HUES6 (cell line): ENCODE measurements at regions not wholly inside any gene's neighbourhood (a gene's known extent, or its start where the extent isn't known, plus 50 kb on each side); places are given as distances from the start of the nearest gene placed in this dataset.

Source experiments
- H3K27ac ChIP-seq: 2 replicates; pipeline ENCODE4 v1.7.0; 2013; ENCODE audit warnings: low read depth, mild to moderate bottlenecking, low read length, inconsistent platforms
- H3K27me3 ChIP-seq: 2 replicates; pipeline ENCODE4 v1.6.1; 2013; ENCODE audit warnings: low read length; ENCODE audit not compliant: control insufficient read depth, insufficient read depth
- H3K36me3 ChIP-seq: 2 replicates; pipeline ENCODE4 v1.6.1; 2013; ENCODE audit warnings: low read length; ENCODE audit not compliant: control insufficient read depth, insufficient read depth
- H3K4me1 ChIP-seq: 2 replicates; pipeline ENCODE4 v1.6.1; 2013; ENCODE audit warnings: low read length; ENCODE audit not compliant: control insufficient read depth, insufficient read depth
- H3K4me3 ChIP-seq: 2 replicates; pipeline ENCODE4 v1.5.1; 2013; ENCODE audit warnings: low read depth, low read length
- H3K9ac ChIP-seq: one replicate; pipeline ENCODE4 v1.6.1; 2013; ENCODE audit warnings: mild to moderate bottlenecking, low read length
- H3K9me3 ChIP-seq: 2 replicates; pipeline ENCODE4 v1.6.1; 2013; ENCODE audit warnings: low read depth, low read length; ENCODE audit not compliant: control insufficient read depth, insufficient read depth

GRCh38 chr12:127006972-127007371 lies 1260.0 kb upstream of the TMEM132C start:
- Histone ChIP-seq H3K27ac (no peak overlapping the region), H3K36me3 (no peaks in the 10 kb centered on the region), H3K9ac (no peak overlapping the region), H3K4me3 (no peak overlapping the region), H3K9me3 (no peaks in the 10 kb centered on the region), H3K4me1 (no peaks in the 10 kb centered on the region), H3K27me3 (no peaks in the 10 kb centered on the region)

DNA sequence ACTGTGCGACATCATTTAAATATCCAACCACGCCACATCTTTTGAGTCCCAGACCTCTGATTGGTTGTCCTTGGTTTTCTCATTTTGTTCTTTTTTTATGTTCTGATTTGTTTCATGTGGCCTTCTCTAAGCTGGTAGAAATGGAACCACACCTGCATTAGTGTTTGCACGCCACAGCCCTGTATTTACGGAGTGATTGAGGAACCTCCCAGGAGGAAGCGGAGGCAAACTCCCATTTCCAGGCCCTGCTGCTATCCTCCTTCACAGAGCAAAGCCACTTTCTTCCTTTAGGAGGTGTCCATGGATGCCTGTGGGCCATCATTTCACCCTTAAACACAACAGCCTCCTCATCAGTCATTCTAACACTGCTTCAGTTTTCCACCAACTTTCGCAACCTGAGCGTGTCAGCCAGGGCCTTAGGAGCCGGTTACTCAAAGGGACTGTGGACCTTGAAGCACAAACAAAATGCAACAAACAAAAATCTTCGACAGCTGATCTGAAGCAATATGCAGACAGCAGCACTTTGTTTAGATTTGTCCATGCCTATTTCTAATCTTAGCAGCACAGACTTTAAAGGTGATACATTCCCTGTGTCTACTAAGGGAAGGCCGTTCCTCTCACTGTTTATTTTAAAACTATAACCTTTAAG lies 1258.1 kb upstream of the TMEM132C start:
- H3K36me3 ChIP-seq = no peaks in the 10 kb centered on the region
- no peak overlapping the region for H3K9ac ChIP-seq
- no peaks in the 10 kb centered on the region for H3K27me3 ChIP-seq
- H3K4me1 ChIP-seq = no peaks in the 10 kb centered on the region
- H3K27ac ChIP-seq = no peak overlapping the region
- no peak overlapping the region for H3K4me3 ChIP-seq
- no peaks in the 10 kb centered on the region for H3K9me3 ChIP-seq

DNA sequence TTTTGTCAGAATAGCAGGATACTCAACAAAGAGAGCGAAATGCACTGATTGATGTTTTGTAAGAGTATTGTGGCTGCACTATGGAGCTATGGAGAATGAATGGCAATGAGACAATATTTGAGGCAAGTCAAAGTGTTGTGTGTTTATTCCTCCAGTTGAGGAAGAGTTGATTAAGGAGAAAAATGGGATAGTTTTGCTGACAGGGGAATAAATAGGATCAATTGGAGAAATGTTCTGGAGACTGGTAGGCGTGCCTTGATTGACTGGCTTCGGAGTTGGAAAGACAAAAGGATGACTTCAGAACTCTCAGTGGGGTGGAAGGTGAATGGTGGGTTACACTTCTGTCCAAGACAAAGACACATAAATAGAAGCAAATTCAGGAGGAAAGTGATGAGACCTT lies 1254.9 kb upstream of the TMEM132C start:
- no peak overlapping the region for H3K9ac ChIP-seq
- no peaks in the 10 kb centered on the region for H3K36me3 ChIP-seq
- H3K4me1 ChIP-seq = no peaks in the 10 kb centered on the region
- H3K27me3 ChIP-seq = no peaks in the 10 kb centered on the region
- no peak overlapping the region for H3K27ac ChIP-seq
- H3K9me3 ChIP-seq = no peaks in the 10 kb centered on the region
- H3K4me3 ChIP-seq = no peak overlapping the region

GRCh38 chr12:127013197-127013596 lies 1253.8 kb upstream of the TMEM132C start:
- Histone ChIP-seq H3K27me3 (no peaks in the 10 kb centered on the region), H3K4me1 (no peaks in the 10 kb centered on the region), H3K9me3 (no peaks in the 10 kb centered on the region), H3K4me3 (no peak overlapping the region), H3K9ac (no peak overlapping the region), H3K36me3 (no peaks in the 10 kb centered on the region), H3K27ac (no peak overlapping the region)

DNA sequence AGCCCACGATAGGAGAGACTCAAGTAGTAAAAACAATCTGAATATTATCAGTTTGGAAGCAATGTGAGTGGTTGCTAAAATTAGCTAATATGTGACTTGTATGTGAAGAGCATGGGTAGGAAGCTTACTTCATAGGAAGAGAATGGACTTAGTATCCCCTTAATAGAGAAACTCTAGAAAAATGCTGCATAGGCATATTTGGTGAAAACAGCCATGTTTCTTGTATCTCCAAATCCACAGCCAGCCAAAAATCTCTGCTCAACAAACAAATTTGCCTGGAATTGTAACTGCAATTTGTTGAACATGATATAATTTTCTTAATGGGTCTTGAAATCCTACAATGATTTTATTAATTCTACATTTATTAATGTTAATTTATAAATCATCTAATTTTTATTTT lies 1252.9 kb upstream of the TMEM132C start:
- Histone ChIP-seq H3K36me3 (no peaks in the 10 kb centered on the region), H3K27ac (no peak overlapping the region), H3K4me1 (no peaks in the 10 kb centered on the region), H3K4me3 (no peak overlapping the region), H3K9me3 (no peaks in the 10 kb centered on the region), H3K9ac (no peak overlapping the region), H3K27me3 (no peaks in the 10 kb centered on the region)

DNA sequence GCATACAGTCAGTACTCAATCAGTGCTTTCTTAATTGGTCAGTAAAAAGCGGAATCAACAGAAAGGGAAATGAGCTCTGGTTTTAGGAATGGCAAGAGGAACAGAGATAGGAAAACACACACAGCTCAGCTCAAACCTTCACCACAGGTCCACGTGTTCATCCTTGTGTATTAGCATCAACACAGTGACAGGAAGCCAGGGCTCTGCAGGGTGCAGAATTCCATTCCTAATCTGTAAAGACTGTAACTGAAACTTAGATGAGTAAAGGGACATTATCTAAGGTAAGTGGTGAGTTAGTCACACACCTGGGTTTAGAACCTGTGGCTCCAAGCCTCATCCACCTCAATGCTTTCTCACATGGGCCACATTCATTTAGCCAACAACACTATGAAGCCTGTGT lies 1242.2 kb upstream of the TMEM132C start:
- no peaks in the 10 kb centered on the region for H3K36me3 ChIP-seq
- no peaks in the 10 kb centered on the region for H3K27me3 ChIP-seq
- H3K4me3 ChIP-seq = no peak overlapping the region
- no peaks in the 10 kb centered on the region for H3K9me3 ChIP-seq
- H3K27ac ChIP-seq = no peak overlapping the region
- no peaks in the 10 kb centered on the region for H3K4me1 ChIP-seq
- H3K9ac ChIP-seq = no peak overlapping the region

- H3K36me3 ChIP-seq = no peaks in the 10 kb centered on the region
- no peaks in the 10 kb centered on the region for H3K4me1 ChIP-seq
- H3K9ac ChIP-seq = no peak overlapping the region
- H3K4me3 ChIP-seq = no peak overlapping the region
- H3K27me3 ChIP-seq = no peaks in the 10 kb centered on the region
- H3K9me3 ChIP-seq = no peaks in the 10 kb centered on the region
- no peak overlapping the region for H3K27ac ChIP-seq
These were observed 1241.4 kb upstream of the TMEM132C start for GRCh38 chr12:127025545-127025944.

- Histone ChIP-seq H3K9me3 (no peaks in the 10 kb centered on the region), H3K9ac (no peak overlapping the region), H3K4me1 (no peaks in the 10 kb centered on the region), H3K4me3 (no peak overlapping the region), H3K36me3 (no peaks in the 10 kb centered on the region), H3K27ac (no peak overlapping the region), H3K27me3 (no peaks in the 10 kb centered on the region)
These were observed 1231.7 kb upstream of the TMEM132C start for GRCh38 chr12:127035011-127035879.

- H3K9me3 ChIP-seq = no peaks in the 10 kb centered on the region
- no peaks in the 10 kb centered on the region for H3K36me3 ChIP-seq
- H3K27ac ChIP-seq = no peak overlapping the region
- H3K4me1 ChIP-seq = no peaks in the 10 kb centered on the region
- no peak overlapping the region for H3K4me3 ChIP-seq
- no peak overlapping the region for H3K9ac ChIP-seq
- H3K27me3 ChIP-seq = no peaks in the 10 kb centered on the region
These were observed 1228.8 kb upstream of the TMEM132C start for GRCh38 chr12:127038152-127038551.

DNA sequence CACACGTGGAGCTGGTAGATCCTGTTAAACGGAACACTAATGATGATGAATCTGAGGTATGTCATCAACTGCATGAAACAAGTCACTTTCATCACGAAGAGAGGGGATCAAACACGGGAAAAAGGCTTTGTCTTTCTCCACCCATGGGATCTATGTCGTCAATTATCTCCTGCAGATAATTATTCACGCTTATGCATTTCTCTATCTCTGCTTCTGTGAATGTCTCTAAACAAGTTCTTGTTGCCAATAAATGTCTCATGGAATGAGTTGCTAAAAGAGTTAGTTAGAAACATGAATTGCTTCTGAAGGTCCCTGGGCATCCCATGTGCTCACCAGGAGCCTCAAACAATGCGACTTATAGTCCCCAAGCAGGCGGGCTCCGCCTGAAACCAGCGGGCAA lies 1228.2 kb upstream of the TMEM132C start:
- H3K27me3 ChIP-seq = no peaks in the 10 kb centered on the region
- no peak overlapping the region for H3K4me3 ChIP-seq
- no peaks in the 10 kb centered on the region for H3K36me3 ChIP-seq
- H3K27ac ChIP-seq = no peak overlapping the region
- H3K9me3 ChIP-seq = no peaks in the 10 kb centered on the region
- no peak overlapping the region for H3K9ac ChIP-seq
- H3K4me1 ChIP-seq = no peaks in the 10 kb centered on the region

DNA sequence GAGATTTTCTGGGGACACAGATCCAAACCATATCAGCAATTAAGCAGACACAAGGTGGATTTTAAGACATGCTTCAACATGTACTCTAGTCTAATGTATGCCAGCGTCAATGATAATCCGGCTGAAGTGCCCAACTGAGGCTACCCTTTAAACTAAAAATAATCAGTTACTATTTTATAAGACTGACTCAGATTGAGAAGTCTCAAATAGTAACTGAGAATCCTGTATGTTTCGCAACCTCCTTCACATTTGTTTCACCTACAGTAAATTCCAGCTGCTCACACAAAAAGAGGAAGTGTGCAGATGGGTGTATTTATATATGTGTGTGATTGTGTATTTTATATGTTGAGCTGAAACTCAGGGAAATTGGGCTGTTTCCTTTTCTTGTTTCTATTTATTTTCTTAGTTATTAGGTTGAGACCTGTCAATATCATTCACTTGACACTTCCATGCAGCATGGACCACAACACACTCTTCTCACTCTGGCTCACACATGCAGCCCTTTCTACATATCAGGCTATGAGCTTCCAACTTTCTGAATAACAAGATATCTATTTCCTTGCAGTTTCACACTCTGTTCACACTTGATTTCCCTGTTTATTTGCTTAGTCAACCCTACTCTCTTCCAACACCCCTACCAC lies 1224.9 kb upstream of the TMEM132C start:
- H3K27ac ChIP-seq = no peak overlapping the region
- no peaks in the 10 kb centered on the region for H3K9me3 ChIP-seq
- no peaks in the 10 kb centered on the region for H3K4me1 ChIP-seq
- no peaks in the 10 kb centered on the region for H3K27me3 ChIP-seq
- no peak overlapping the region for H3K9ac ChIP-seq
- no peaks in the 10 kb centered on the region for H3K36me3 ChIP-seq
- no peak overlapping the region for H3K4me3 ChIP-seq
